ENCODE measurements at regions not wholly inside any gene's neighbourhood (a gene's known extent, or its start where the extent isn't known, plus 50 kb on each side); places are given as distances from the start of the nearest gene placed in this dataset.

- peak; percentile 17; the same call in 1 of the 2 replicates for TF ChIP-seq ZNF281 (CRISPR knock-in tag; IDR thresholded peaks at IDR 0.05; ENCODE audit: borderline replicate concordance)
- TF ChIP-seq HNF4G (IDR thresholded peaks at IDR 0.05; ENCODE audit: borderline replicate concordance, low read depth, low read length), result peak; percentile 92
- no peak for TF ChIP-seq HNF4G (CRISPR knock-in tag; IDR thresholded peaks at IDR 0.05; ENCODE audit: borderline replicate concordance, low read depth)
- TF ChIP-seq, protein P1, sequence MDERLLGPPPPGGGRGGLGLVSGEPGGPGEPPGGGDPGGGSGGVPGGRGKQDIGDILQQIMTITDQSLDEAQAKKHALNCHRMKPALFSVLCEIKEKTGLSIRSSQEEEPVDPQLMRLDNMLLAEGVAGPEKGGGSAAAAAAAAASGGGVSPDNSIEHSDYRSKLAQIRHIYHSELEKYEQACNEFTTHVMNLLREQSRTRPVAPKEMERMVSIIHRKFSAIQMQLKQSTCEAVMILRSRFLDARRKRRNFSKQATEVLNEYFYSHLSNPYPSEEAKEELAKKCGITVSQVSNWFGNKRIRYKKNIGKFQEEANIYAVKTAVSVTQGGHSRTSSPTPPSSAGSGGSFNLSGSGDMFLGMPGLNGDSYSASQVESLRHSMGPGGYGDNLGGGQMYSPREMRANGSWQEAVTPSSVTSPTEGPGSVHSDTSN (CRISPR knock-in tag; IDR thresholded peaks at IDR 0.05), result no peak
- TF ChIP-seq ZNF205 (CRISPR knock-in tag; IDR thresholded peaks at IDR 0.05), result peak; percentile 85
- TF ChIP-seq, protein P2, sequence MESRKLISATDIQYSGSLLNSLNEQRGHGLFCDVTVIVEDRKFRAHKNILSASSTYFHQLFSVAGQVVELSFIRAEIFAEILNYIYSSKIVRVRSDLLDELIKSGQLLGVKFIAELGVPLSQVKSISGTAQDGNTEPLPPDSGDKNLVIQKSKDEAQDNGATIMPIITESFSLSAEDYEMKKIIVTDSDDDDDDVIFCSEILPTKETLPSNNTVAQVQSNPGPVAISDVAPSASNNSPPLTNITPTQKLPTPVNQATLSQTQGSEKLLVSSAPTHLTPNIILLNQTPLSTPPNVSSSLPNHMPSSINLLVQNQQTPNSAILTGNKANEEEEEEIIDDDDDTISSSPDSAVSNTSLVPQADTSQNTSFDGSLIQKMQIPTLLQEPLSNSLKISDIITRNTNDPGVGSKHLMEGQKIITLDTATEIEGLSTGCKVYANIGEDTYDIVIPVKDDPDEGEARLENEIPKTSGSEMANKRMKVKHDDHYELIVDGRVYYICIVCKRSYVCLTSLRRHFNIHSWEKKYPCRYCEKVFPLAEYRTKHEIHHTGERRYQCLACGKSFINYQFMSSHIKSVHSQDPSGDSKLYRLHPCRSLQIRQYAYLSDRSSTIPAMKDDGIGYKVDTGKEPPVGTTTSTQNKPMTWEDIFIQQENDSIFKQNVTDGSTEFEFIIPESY (CRISPR knock-in tag; IDR thresholded peaks at IDR 0.05), result no peak
- no peak for TF ChIP-seq ZBTB44 (CRISPR knock-in tag; IDR thresholded peaks at IDR 0.05)
- TF ChIP-seq ZSCAN31 (CRISPR knock-in tag; IDR thresholded peaks at IDR 0.05; ENCODE audit: low read depth), result peak; percentile 50; the same call in 1 of the 2 replicates
- TF ChIP-seq GATA4 (IDR thresholded peaks at IDR 0.05; ENCODE audit: borderline replicate concordance, low read depth), result 0 out of 2 replicates have a peak, but pooled peaks have one; percentile 26
- peak; percentile 51; the same call in 1 of the 2 replicates for TF ChIP-seq HDAC2 (CRISPR knock-in tag; IDR thresholded peaks at IDR 0.05)
- TF ChIP-seq HNF4A (CRISPR knock-in tag; IDR thresholded peaks at IDR 0.05), result peak; percentile 94
- 0 out of 4 replicates have a peak, but pooled peaks of 1 of the 2 experiments have one; percentile 23 for TF ChIP-seq KLF16 (CRISPR knock-in tag; IDR thresholded peaks at IDR 0.05)
- TF ChIP-seq ARID5B (CRISPR knock-in tag; IDR thresholded peaks at IDR 0.05), result peak; percentile 84
- TF ChIP-seq GATAD2A (CRISPR knock-in tag; IDR thresholded peaks at IDR 0.05), result peak; percentile 64; the same call in 1 of the 2 replicates
- TF ChIP-seq ZNF850 (CRISPR knock-in tag; conservative IDR thresholded peaks at IDR 0.05), result no peak
- TF ChIP-seq NR2F6 (IDR thresholded peaks at IDR 0.05), result peak; percentile 88
- TF ChIP-seq NR2F6 (CRISPR knock-in tag; IDR thresholded peaks at IDR 0.05), result peak; percentile 72
- TF ChIP-seq NR2F2 (IDR thresholded peaks at IDR 0.05; ENCODE audit: borderline replicate concordance, low read depth), result peak; percentile 97
- peak; percentile 91 for TF ChIP-seq NCOR1 (IDR thresholded peaks at IDR 0.05; ENCODE audit: borderline replicate concordance, low read length)
- no peak for TF ChIP-seq IRF2 (CRISPR knock-in tag; IDR thresholded peaks at IDR 0.05)
Measured at GRCh38 chr15:96209285-96209735, 121.2 kb upstream of the NR2F2 start (continued).
